Right lobe of liver (tissue), 6 donors: ENCODE measurements at regions not wholly inside any gene's neighbourhood (a gene's known extent, or its start where the extent isn't known, plus 50 kb on each side); places are given as distances from the start of the nearest gene placed in this dataset.
"Not testable (repeated sequence)": the region's sequence is repeated elsewhere in the genome, so short reads cannot be mapped to it uniquely, and the experiment has no call there.

Experiments
- ATAC-seq, 4 donors: fragments of 200-7000 bp; cut with Tn5 transposase; one replicate each; pipeline ENCODE4 v1.9.1; 2020; ENCODE audit warnings: mild to moderate bottlenecking in 4 of 4, moderate library complexity in 4 of 4
- DNase-seq, 3 donors: peaks; one replicate each; pipeline ENCODE4 v3.0.0-alpha.2; 2020
- H3K27ac ChIP-seq, 3 donors: fragments of 200-600 bp; one replicate each; pipeline ENCODE4 v1.8.0; 2022
- H3K27me3 ChIP-seq, 2 donors: fragments of 200-600 bp; one replicate each; pipeline ENCODE4 v1.8.0; 2022
- H3K36me3 ChIP-seq, 4 donors: fragments of 200-600 bp; sonication (generic) in 1 of 4; one replicate each; pipeline versions ENCODE4 v1.5.1 to v1.8.0; 2017 to 2022; ENCODE audit warnings: control low read depth in 1 of 4
- H3K4me1 ChIP-seq, 4 donors: fragments of 200-600 bp; sonication (generic) in 1 of 4; one replicate each; pipeline versions ENCODE4 v1.5.1 to v1.8.0; 2017 to 2022; ENCODE audit warnings: control low read depth in 1 of 4
- H3K4me3 ChIP-seq, 3 donors: fragments of 200-600 bp; one replicate each; pipeline ENCODE4 v1.8.0; 2022
- H3K9me3 ChIP-seq, 4 donors: fragments of 200-600 bp; sonication (generic) in 1 of 4; one replicate each; pipeline versions ENCODE4 v1.5.1 to v1.8.0; 2017 to 2022; ENCODE audit warnings: control low read depth in 1 of 4
- CTCF ChIP-seq, 4 donors: fragments of 200-600 bp in 3 of 4; fragments of 450-650 bp in 1 of 4; IDR thresholded peaks; one replicate each; pipeline versions ENCODE4 v1.5.1 to v1.8.0; 2016 to 2022; ENCODE audit warnings: antibody characterized with exemption in 4 of 4, mild to moderate bottlenecking in 2 of 4
- POLR2A ChIP-seq: fragments of 450-650 bp; IDR thresholded peaks from one replicate; pipeline ENCODE4 v1.6.1; 2017; ENCODE audit warnings: antibody characterized with exemption, mild to moderate bottlenecking
- WGBS: methylation state at CpG from one replicate; pipeline ENCODE4 v1.1.6; 2018; ENCODE audit warnings: low coverage, low lambda C conversion rate; ENCODE audit not compliant: insufficient coverage; ENCODE audit errors: missing lambda C conversion rate; 5-methylcytosine and 5-hydroxymethylcytosine counted together
- intact Hi-C, 2 donors: fragments of 100-400 bp; cut with DNase I; formaldehyde crosslinking; loops; one replicate each; pipeline versions ENCODE4 v1.11.2 to v1.14.1; 2022
- donor health status: DM: no; HTN: yes; CAD: no.
- donor health status: DM: no; HTN: no; CAD: no.
- donor health status: DM: no; HTN: no; CAD: no.
- donor health status: DM: no; HTN: yes; CAD: no.
- donor health status: DM: no; HTN: yes; CAD: no.

DNA sequence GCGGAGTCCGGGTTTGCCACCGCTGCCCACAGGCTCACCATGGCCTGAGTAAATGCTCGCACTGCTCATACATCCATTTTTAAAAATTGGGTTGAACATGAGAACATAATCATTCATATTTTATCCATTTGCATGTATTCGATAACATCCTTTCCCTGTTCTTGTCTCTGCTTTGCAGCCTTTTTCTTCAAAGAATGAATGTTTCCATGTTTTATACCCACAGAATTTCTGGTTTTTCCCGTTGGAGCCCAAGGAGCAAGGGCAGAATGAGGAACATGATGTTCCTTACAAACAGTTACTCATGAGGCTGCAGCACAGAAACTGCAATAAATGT, 146.5 kb downstream of the CCDC74A start:
- WGBS = 12% methylated on average over 3 of the region's 6 CpGs
- Histone ChIP-seq H3K9me3 (no peaks in the 10 kb centered on the region), H3K4me1 (peaks cover 0 to 15% (median 4%) of the 10 kb centered on the region in 4 donors), H3K4me3 (no peak overlapping the region), H3K36me3 (no peaks in the 10 kb centered on the region), H3K27ac (no peak overlapping the region), H3K27me3 (no peaks in the 10 kb centered on the region)
- intact Hi-C loops = no loop called here
- DNase-seq (no peak), ATAC-seq (no peak)
- TF ChIP-seq POLR2A (no peak), CTCF (IDR thresholded peaks at IDR 0.05) (no peak)

- intact Hi-C loops = not testable (repeated sequence)
Observed at GRCh38 chr2:131681611-131682121, 154.0 kb downstream of the CCDC74A start.

GRCh38 chr2:131682122-131682944, 154.6 kb downstream of the CCDC74A start:
- DNase-seq = peak; percentile 82 to 89 (median 87)

More at GRCh38 chr2:131681611-131682121, 154.0 kb downstream of the CCDC74A start:
- not testable (repeated sequence) for H3K27me3 ChIP-seq, H3K36me3 ChIP-seq, H3K9me3 ChIP-seq, H3K4me1 ChIP-seq
- WGBS = 72% methylated on average over 2 of the region's 10 CpGs
- DNase-seq (peak in 1 of 3 donors; percentile 56), ATAC-seq (peak; percentile 28 to 35 (median 34))
- H3K27ac ChIP-seq = peak overlapping the region; percentile 61 to 71 (median 67)
- H3K4me3 ChIP-seq = peak overlapping the region; percentile 56 to 58 (median 58)

GRCh38 chr2:131682945-131683330, 155.2 kb downstream of the CCDC74A start:
- intact Hi-C loops, H3K27me3 ChIP-seq, H3K9me3 ChIP-seq, H3K36me3 ChIP-seq, H3K4me1 ChIP-seq: not testable (repeated sequence)
- H3K4me3 ChIP-seq = peak overlapping the region; percentile 56 to 58 (median 58)
- DNase-seq (peak in 1 of 3 donors; percentile 31), ATAC-seq (peak; percentile 50 to 57 (median 54))
- peak overlapping the region; percentile 61 to 71 (median 67) for H3K27ac ChIP-seq
- 8% methylated on average over 7 of the region's 9 CpGs for WGBS

More at GRCh38 chr2:131682122-131682944, 154.6 kb downstream of the CCDC74A start:
- Histone ChIP-seq H3K36me3 (no peaks in the 10 kb centered on the region), H3K9me3 (no peaks in the 10 kb centered on the region), H3K4me1 (peaks cover 0 to 4% (median 0%) of the 10 kb centered on the region in 4 donors), H3K27ac (peak overlapping the region; percentile 61 to 71 (median 67)), H3K27me3 (no peaks in the 10 kb centered on the region), H3K4me3 (peak overlapping the region; percentile 56 to 58 (median 58))
- TF ChIP-seq CTCF (IDR thresholded peaks at IDR 0.05) (peak in 3 of 4 donors; percentile 16 to 26 (median 19)), POLR2A (no peak)
- 0% methylated on average over 4 of the region's 51 CpGs for WGBS
- intact Hi-C loops = no loop called here
- ATAC-seq = peak; percentile 98 to 99 (median 99)

- H3K9me3 ChIP-seq, DNase-seq, H3K27me3 ChIP-seq, ATAC-seq, H3K4me3 ChIP-seq, H3K36me3 ChIP-seq, H3K27ac ChIP-seq, H3K4me1 ChIP-seq, intact Hi-C loops: not testable (repeated sequence)
- 47% methylated on average over 4 of the region's 4 CpGs for WGBS
Observed at GRCh38 chr2:131684631-131685316, 157.1 kb downstream of the CCDC74A start.

- H3K36me3 ChIP-seq, H3K9me3 ChIP-seq, DNase-seq, ATAC-seq, intact Hi-C loops, H3K4me1 ChIP-seq, H3K4me3 ChIP-seq, H3K27ac ChIP-seq, H3K27me3 ChIP-seq: not testable (repeated sequence)
- WGBS = 41% methylated on average over 6 of the region's 6 CpGs
Observed at GRCh38 chr2:131686164-131686893, 158.6 kb downstream of the CCDC74A start.

- H3K27me3 ChIP-seq, H3K27ac ChIP-seq, ATAC-seq, H3K4me3 ChIP-seq, DNase-seq, H3K36me3 ChIP-seq, H3K9me3 ChIP-seq, H3K4me1 ChIP-seq, intact Hi-C loops: not testable (repeated sequence)
Observed at GRCh38 chr2:131686894-131687238, 159.2 kb downstream of the CCDC74A start.

- H3K27me3 ChIP-seq, H3K4me1 ChIP-seq, H3K9me3 ChIP-seq, intact Hi-C loops, ATAC-seq, H3K36me3 ChIP-seq, DNase-seq, H3K27ac ChIP-seq, H3K4me3 ChIP-seq: not testable (repeated sequence)
- 80% methylated on average over 2 of the region's 2 CpGs for WGBS
Observed at GRCh38 chr2:131689066-131689465, 161.4 kb downstream of the CCDC74A start.

- H3K36me3 ChIP-seq, H3K27me3 ChIP-seq, ATAC-seq, H3K27ac ChIP-seq, H3K4me1 ChIP-seq, intact Hi-C loops, H3K9me3 ChIP-seq, DNase-seq, H3K4me3 ChIP-seq: not testable (repeated sequence)
- 70% methylated on average over 2 of the region's 2 CpGs for WGBS
Observed at GRCh38 chr2:131711268-131711667, 183.6 kb downstream of the CCDC74A start.
